IMR-90 (cell line): ENCODE measurements at regions not wholly inside any gene's neighbourhood (a gene's known extent, or its start where the extent isn't known, plus 50 kb on each side); places are given as distances from the start of the nearest gene placed in this dataset.

Experiments
- CTCF ChIP-seq: conservative IDR thresholded peaks from 2 replicates; pipeline ENCODE4 v1.5.1; 2012; ENCODE audit warnings: mild to moderate bottlenecking, low read depth, low read length, improper control_type of control experiment
- ELK1 ChIP-seq: fragments of 150-350 bp; IDR thresholded peaks from 2 replicates; pipeline ENCODE4 v1.6.1; 2016; ENCODE audit warnings: low read depth, mild to moderate bottlenecking, low read length, moderate library complexity, borderline replicate concordance
- POLR2A ChIP-seq: IDR thresholded peaks from 2 replicates; pipeline ENCODE4 v1.6.1; 2012; ENCODE audit warnings: mild to moderate bottlenecking, low read depth, low read length
- RAD21 ChIP-seq: IDR thresholded peaks from 2 replicates; pipeline ENCODE4 v1.6.1; 2012; ENCODE audit warnings: low read length, improper control_type of control experiment
- RCOR1 ChIP-seq: IDR thresholded peaks from 2 replicates; pipeline ENCODE4 v1.6.1; 2012; ENCODE audit warnings: mild to moderate bottlenecking, low read length, improper control_type of control experiment; ENCODE audit not compliant: insufficient replicate concordance

GRCh38 chr6:105537981-105538578, 135.2 kb upstream of the PREP start:
- TF ChIP-seq ELK1 = no peak
- no peak for TF ChIP-seq CTCF
- no peak for TF ChIP-seq POLR2A
- TF ChIP-seq RCOR1 = no peak
- no peak for TF ChIP-seq RAD21
